DND-41 (cell line): ENCODE measurements at regions not wholly inside any gene's neighbourhood (a gene's known extent, or its start where the extent isn't known, plus 50 kb on each side); places are given as distances from the start of the nearest gene placed in this dataset.

ENCODE experiments used
- EZH2 ChIP-seq: IDR thresholded peaks from 3 replicates; pipeline ENCODE4 v1.6.1; 2012; ENCODE audit warnings: borderline replicate concordance, low read depth, mild to moderate bottlenecking, moderate library complexity, low read length, inconsistent platforms; ENCODE audit not compliant: severe bottlenecking
- TF ChIP-seq, protein P1 (sequence below): IDR thresholded peaks from 2 replicates; pipeline ENCODE4 v1.5.1; 2012; ENCODE audit warnings: borderline replicate concordance, low read length, moderate library complexity, mild to moderate bottlenecking; ENCODE audit not compliant: poor library complexity, severe bottlenecking; ENCODE audit errors: extremely low read depth

DNA sequence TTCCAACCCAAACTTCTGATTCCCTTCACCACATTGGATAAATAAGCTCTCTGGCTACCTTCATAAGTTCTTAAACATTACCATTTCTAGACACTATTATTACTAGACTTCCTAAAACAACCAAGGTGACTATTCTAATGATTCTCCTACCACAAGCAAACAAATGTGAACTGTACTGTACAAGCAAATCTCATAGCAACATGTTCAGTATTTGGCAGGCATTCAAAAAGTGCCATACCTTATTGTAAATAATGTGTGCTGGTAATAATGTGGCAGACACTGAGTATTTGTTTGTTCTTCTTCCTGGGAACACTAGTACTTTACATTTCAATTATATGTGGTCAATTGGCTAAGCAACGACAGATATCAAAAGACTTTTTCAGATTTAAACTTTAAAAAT, 986.0 kb upstream of the SPRY2 start:
- TF ChIP-seq, protein P1, sequence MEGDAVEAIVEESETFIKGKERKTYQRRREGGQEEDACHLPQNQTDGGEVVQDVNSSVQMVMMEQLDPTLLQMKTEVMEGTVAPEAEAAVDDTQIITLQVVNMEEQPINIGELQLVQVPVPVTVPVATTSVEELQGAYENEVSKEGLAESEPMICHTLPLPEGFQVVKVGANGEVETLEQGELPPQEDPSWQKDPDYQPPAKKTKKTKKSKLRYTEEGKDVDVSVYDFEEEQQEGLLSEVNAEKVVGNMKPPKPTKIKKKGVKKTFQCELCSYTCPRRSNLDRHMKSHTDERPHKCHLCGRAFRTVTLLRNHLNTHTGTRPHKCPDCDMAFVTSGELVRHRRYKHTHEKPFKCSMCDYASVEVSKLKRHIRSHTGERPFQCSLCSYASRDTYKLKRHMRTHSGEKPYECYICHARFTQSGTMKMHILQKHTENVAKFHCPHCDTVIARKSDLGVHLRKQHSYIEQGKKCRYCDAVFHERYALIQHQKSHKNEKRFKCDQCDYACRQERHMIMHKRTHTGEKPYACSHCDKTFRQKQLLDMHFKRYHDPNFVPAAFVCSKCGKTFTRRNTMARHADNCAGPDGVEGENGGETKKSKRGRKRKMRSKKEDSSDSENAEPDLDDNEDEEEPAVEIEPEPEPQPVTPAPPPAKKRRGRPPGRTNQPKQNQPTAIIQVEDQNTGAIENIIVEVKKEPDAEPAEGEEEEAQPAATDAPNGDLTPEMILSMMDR, result no peak
- TF ChIP-seq EZH2, result no peak
